ENCODE measurements at regions not wholly inside any gene's neighbourhood (a gene's known extent, or its start where the extent isn't known, plus 50 kb on each side); places are given as distances from the start of the nearest gene placed in this dataset.

- H3K4me1 ChIP-seq (ENCODE audit: control insufficient read depth in 2 of 2, insufficient read depth in 2 of 2, low read length in 1 of 2) = no peaks in the 10 kb centered on the region
- no peaks in the 10 kb centered on the region for H3K9me3 ChIP-seq (ENCODE audit: control insufficient read depth in 2 of 2, insufficient read depth in 1 of 2, low read depth in 1 of 2, low read length in 1 of 2)
- no peaks in the 10 kb centered on the region for H3K27me3 ChIP-seq (ENCODE audit: control insufficient read depth in 1 of 2, insufficient read depth in 2 of 2, low read length in 2 of 2)
- H3K4me3 ChIP-seq (ENCODE audit: low read depth in 1 of 2, low read length in 2 of 2) = no peak overlapping the region
- no peak overlapping the region for H3K27ac ChIP-seq (ENCODE audit: low read depth in 2 of 2, low read length in 1 of 2)
- H3K36me3 ChIP-seq (ENCODE audit: control insufficient read depth in 2 of 2, insufficient read depth in 2 of 2, low read length in 1 of 2) = no peaks in the 10 kb centered on the region
Observed at GRCh38 chr1:165078391-165078790, 278.1 kb downstream of the LMX1A start.

DNA sequence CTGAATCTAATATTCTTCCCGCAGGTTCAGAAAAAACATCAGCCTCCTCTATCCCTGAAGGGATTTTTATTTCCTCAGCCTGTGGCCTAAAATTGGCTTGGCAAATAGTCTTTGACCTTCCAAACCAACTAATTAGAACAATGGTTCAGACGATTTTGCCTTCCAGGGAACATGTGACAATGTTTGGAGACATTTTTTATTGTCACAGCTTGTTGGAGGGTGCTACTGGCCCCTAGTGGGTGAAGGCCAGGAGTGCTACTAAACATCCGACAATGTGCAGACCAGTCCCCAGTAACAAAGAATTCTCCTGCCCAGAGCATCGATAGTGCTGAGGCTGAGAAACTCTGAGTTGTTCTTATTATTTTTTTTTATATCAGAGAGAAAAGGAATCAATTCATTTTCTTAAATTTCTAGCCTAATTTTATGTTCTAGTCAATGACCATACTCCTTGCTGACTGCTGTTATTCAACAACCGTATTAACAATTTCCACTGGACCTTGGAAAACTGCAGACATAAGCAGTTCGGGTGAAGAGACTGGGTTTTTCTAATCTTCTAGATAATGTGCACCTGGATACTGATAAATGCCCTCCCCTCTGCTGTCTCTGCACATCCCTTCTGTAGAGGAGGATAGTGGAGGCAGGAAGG is 280.7 kb downstream of the LMX1A start:
- no peaks in the 10 kb centered on the region for H3K4me1 ChIP-seq (ENCODE audit: control insufficient read depth in 2 of 2, insufficient read depth in 2 of 2, low read length in 1 of 2)
- H3K36me3 ChIP-seq (ENCODE audit: control insufficient read depth in 2 of 2, insufficient read depth in 2 of 2, low read length in 1 of 2) = no peaks in the 10 kb centered on the region
- H3K4me3 ChIP-seq (ENCODE audit: low read depth in 1 of 2, low read length in 2 of 2) = no peak overlapping the region
- H3K27me3 ChIP-seq (ENCODE audit: control insufficient read depth in 1 of 2, insufficient read depth in 2 of 2, low read length in 2 of 2) = no peaks in the 10 kb centered on the region
- 58 to 60% methylated on average over 6 of the region's 6 CpGs for WGBS, 2 donors
- no peak overlapping the region for H3K27ac ChIP-seq (ENCODE audit: low read depth in 2 of 2, low read length in 1 of 2)
- no peaks in the 10 kb centered on the region for H3K9me3 ChIP-seq (ENCODE audit: control insufficient read depth in 2 of 2, insufficient read depth in 1 of 2, low read depth in 1 of 2, low read length in 1 of 2)

GRCh38 chr1:165073185-165074007 is 283.1 kb downstream of the LMX1A start:
- 35 to 40% methylated on average over 7 of the region's 7 CpGs for WGBS, 2 donors
- no peak overlapping the region for H3K27ac ChIP-seq (ENCODE audit: low read depth in 2 of 2, low read length in 1 of 2)
- no peaks in the 10 kb centered on the region for H3K4me1 ChIP-seq (ENCODE audit: control insufficient read depth in 2 of 2, insufficient read depth in 2 of 2, low read length in 1 of 2)
- H3K27me3 ChIP-seq (ENCODE audit: control insufficient read depth in 1 of 2, insufficient read depth in 2 of 2, low read length in 2 of 2) = no peaks in the 10 kb centered on the region
- no peaks in the 10 kb centered on the region for H3K9me3 ChIP-seq (ENCODE audit: control insufficient read depth in 2 of 2, insufficient read depth in 1 of 2, low read depth in 1 of 2, low read length in 1 of 2)
- H3K4me3 ChIP-seq (ENCODE audit: low read depth in 1 of 2, low read length in 2 of 2) = no peak overlapping the region
- H3K36me3 ChIP-seq (ENCODE audit: control insufficient read depth in 2 of 2, insufficient read depth in 2 of 2, low read length in 1 of 2) = no peaks in the 10 kb centered on the region

DNA sequence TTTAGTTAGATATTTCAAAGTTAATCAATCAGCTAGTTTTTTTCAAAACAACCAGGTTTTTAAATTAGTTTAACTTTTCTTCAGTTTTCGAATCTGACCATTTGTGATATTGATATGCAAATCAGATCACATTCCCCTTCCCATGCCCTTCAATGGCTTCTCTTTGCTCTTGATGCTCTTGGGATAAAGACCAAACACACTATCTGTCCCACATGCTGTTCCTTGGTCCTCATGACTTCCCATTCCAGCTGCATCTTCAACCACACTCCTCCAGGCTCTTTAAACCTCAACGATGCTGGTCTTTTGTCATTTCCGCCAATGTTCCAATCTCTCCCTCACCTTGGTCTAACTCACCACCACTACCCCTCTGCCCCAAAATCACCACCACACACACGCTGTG is 285.8 kb downstream of the LMX1A start:
- no peaks in the 10 kb centered on the region for H3K4me1 ChIP-seq (ENCODE audit: control insufficient read depth in 2 of 2, insufficient read depth in 2 of 2, low read length in 1 of 2)
- WGBS, 2 donors = 90 to 91% methylated on average over 4 of the region's 4 CpGs
- no peaks in the 10 kb centered on the region for H3K27me3 ChIP-seq (ENCODE audit: control insufficient read depth in 1 of 2, insufficient read depth in 2 of 2, low read length in 2 of 2)
- no peaks in the 10 kb centered on the region for H3K36me3 ChIP-seq (ENCODE audit: control insufficient read depth in 2 of 2, insufficient read depth in 2 of 2, low read length in 1 of 2)
- H3K9me3 ChIP-seq (ENCODE audit: control insufficient read depth in 2 of 2, insufficient read depth in 1 of 2, low read depth in 1 of 2, low read length in 1 of 2) = no peaks in the 10 kb centered on the region
- H3K4me3 ChIP-seq (ENCODE audit: low read depth in 1 of 2, low read length in 2 of 2) = no peak overlapping the region
- no peak overlapping the region for H3K27ac ChIP-seq (ENCODE audit: low read depth in 2 of 2, low read length in 1 of 2)

GRCh38 chr1:165069829-165070228 is 286.7 kb downstream of the LMX1A start:
- no peak overlapping the region for H3K27ac ChIP-seq (ENCODE audit: low read depth in 2 of 2, low read length in 1 of 2)
- H3K27me3 ChIP-seq (ENCODE audit: control insufficient read depth in 1 of 2, insufficient read depth in 2 of 2, low read length in 2 of 2) = no peaks in the 10 kb centered on the region
- H3K4me3 ChIP-seq (ENCODE audit: low read depth in 1 of 2, low read length in 2 of 2) = no peak overlapping the region
- no peaks in the 10 kb centered on the region for H3K9me3 ChIP-seq (ENCODE audit: control insufficient read depth in 2 of 2, insufficient read depth in 1 of 2, low read depth in 1 of 2, low read length in 1 of 2)
- WGBS, 2 donors = 63 to 75% methylated on average over 1 of the region's 1 CpG
- H3K36me3 ChIP-seq (ENCODE audit: control insufficient read depth in 2 of 2, insufficient read depth in 2 of 2, low read length in 1 of 2) = no peaks in the 10 kb centered on the region
- H3K4me1 ChIP-seq (ENCODE audit: control insufficient read depth in 2 of 2, insufficient read depth in 2 of 2, low read length in 1 of 2) = no peaks in the 10 kb centered on the region

DNA sequence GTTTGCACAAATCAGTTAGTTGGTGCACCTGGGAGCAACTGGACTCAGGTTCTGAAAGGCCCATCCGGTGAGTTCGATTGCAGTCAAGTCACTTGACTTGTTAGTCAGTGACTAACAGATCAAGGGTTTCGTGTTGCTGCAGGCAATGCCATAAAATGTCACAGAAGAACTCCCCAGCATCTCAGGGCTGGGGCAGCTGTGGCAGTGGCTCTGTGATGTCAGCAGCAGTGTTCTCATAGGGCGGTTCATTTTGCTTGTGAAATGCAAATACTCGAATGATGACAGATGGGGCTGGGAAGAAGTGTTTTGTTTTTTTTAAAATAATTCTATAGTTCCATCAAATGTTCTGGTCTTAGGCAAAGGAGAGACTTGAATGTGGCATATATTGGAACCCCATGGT is 287.8 kb downstream of the LMX1A start:
- Histone ChIP-seq H3K36me3 (ENCODE audit: control insufficient read depth in 2 of 2, insufficient read depth in 2 of 2, low read length in 1 of 2) (no peaks in the 10 kb centered on the region), H3K4me3 (ENCODE audit: low read depth in 1 of 2, low read length in 2 of 2) (no peak overlapping the region), H3K4me1 (ENCODE audit: control insufficient read depth in 2 of 2, insufficient read depth in 2 of 2, low read length in 1 of 2) (no peaks in the 10 kb centered on the region), H3K9me3 (ENCODE audit: control insufficient read depth in 2 of 2, insufficient read depth in 1 of 2, low read depth in 1 of 2, low read length in 1 of 2) (no peaks in the 10 kb centered on the region), H3K27ac (ENCODE audit: low read depth in 2 of 2, low read length in 1 of 2) (no peak overlapping the region), H3K27me3 (ENCODE audit: control insufficient read depth in 1 of 2, insufficient read depth in 2 of 2, low read length in 2 of 2) (no peaks in the 10 kb centered on the region)
- 81 to 82% methylated on average over 5 of the region's 5 CpGs for WGBS, 2 donors

- Histone ChIP-seq H3K4me1 (ENCODE audit: control insufficient read depth in 2 of 2, insufficient read depth in 2 of 2, low read length in 1 of 2) (no peaks in the 10 kb centered on the region), H3K27me3 (ENCODE audit: control insufficient read depth in 1 of 2, insufficient read depth in 2 of 2, low read length in 2 of 2) (no peaks in the 10 kb centered on the region), H3K27ac (ENCODE audit: low read depth in 2 of 2, low read length in 1 of 2) (no peak overlapping the region), H3K36me3 (ENCODE audit: control insufficient read depth in 2 of 2, insufficient read depth in 2 of 2, low read length in 1 of 2) (no peaks in the 10 kb centered on the region), H3K4me3 (ENCODE audit: low read depth in 1 of 2, low read length in 2 of 2) (no peak overlapping the region), H3K9me3 (ENCODE audit: control insufficient read depth in 2 of 2, insufficient read depth in 1 of 2, low read depth in 1 of 2, low read length in 1 of 2) (no peaks in the 10 kb centered on the region)
- 92 to 93% methylated on average over 2 of the region's 2 CpGs for WGBS, 2 donors
Observed at GRCh38 chr1:165067829-165068228, 288.7 kb downstream of the LMX1A start.

DNA sequence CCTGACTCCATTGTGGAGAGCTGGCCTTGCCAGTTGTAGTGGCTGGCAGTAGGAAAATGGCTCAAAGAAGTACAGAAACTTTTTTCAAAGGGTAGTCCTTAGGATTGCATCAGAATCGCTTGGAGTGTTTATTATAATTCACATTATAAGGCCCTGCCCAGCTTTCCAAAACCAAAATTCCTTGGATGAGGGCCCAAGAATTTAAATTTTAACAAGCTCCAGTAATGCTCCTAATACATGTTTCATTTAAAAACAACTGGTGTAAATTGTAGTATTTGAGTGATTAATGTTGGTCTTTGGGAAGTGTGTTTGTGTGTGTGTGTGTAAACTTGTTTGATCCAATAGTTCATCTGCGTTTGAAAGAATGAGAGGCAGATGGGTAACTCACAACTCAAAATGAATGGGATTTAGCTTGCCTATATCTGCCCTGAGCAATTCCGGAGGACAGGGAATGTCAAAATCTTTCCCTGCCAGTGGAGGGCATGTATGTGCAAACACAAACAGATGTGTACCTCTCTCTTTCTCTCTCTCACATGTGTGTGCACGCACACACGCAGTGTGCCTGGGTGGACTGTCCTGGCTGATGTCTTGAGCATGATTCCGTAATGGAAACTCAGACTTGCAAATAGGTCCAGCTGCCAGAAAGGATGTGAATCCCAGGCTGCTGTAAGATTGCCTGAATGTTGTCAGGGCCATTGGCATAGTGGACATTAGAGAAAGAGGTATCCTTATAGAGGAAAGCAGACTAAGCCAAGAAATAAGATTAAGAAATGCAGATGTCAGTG is 293.1 kb downstream of the LMX1A start:
- Histone ChIP-seq H3K27me3 (ENCODE audit: control insufficient read depth in 1 of 2, insufficient read depth in 2 of 2, low read length in 2 of 2) (no peaks in the 10 kb centered on the region), H3K36me3 (ENCODE audit: control insufficient read depth in 2 of 2, insufficient read depth in 2 of 2, low read length in 1 of 2) (no peaks in the 10 kb centered on the region), H3K4me1 (ENCODE audit: control insufficient read depth in 2 of 2, insufficient read depth in 2 of 2, low read length in 1 of 2) (peaks cover 0 to 2% of the 10 kb centered on the region in 2 donors), H3K9me3 (ENCODE audit: control insufficient read depth in 2 of 2, insufficient read depth in 1 of 2, low read depth in 1 of 2, low read length in 1 of 2) (no peaks in the 10 kb centered on the region), H3K4me3 (ENCODE audit: low read depth in 1 of 2, low read length in 2 of 2) (no peak overlapping the region), H3K27ac (ENCODE audit: low read depth in 2 of 2, low read length in 1 of 2) (no peak overlapping the region)
- WGBS, 2 donors = 29 to 39% methylated on average over 6 of the region's 6 CpGs

DNA sequence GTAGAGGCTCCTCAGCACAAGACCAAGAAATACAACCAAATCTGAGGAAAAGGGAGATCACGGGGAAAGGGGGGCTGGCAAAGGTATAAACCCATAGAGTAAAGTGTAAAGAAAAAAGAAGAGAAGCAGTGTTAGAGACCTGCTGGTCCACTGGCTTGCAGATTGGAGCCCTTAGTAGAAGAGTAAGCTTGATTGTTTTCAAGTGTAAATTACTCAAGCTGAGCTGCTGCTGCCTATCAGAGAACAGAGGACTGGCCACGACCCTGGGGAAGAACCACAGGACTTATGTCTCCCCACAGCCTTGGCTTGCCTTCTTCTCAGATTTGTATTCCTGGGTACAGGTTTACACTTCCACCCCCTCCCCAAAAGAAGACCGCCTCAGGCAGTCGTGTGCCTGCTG is 294.2 kb downstream of the LMX1A start:
- H3K9me3 ChIP-seq (ENCODE audit: control insufficient read depth in 2 of 2, insufficient read depth in 1 of 2, low read depth in 1 of 2, low read length in 1 of 2) = no peaks in the 10 kb centered on the region
- peaks cover 0 to 2% of the 10 kb centered on the region in 2 donors for H3K4me1 ChIP-seq (ENCODE audit: control insufficient read depth in 2 of 2, insufficient read depth in 2 of 2, low read length in 1 of 2)
- no peak overlapping the region for H3K4me3 ChIP-seq (ENCODE audit: low read depth in 1 of 2, low read length in 2 of 2)
- 57 to 66% methylated on average over 4 of the region's 4 CpGs for WGBS, 2 donors
- H3K36me3 ChIP-seq (ENCODE audit: control insufficient read depth in 2 of 2, insufficient read depth in 2 of 2, low read length in 1 of 2) = no peaks in the 10 kb centered on the region
- peak overlapping the region in 1 of 2 donors; percentile 24 for H3K27ac ChIP-seq (ENCODE audit: low read depth in 2 of 2, low read length in 1 of 2)
- H3K27me3 ChIP-seq (ENCODE audit: control insufficient read depth in 1 of 2, insufficient read depth in 2 of 2, low read length in 2 of 2) = no peaks in the 10 kb centered on the region

Data from esophagus (tissue), 2 donors.